BJ (cell line): ENCODE measurements at regions not wholly inside any gene's neighbourhood (a gene's known extent, or its start where the extent isn't known, plus 50 kb on each side); places are given as distances from the start of the nearest gene placed in this dataset.

Experiments
- CTCF ChIA-PET: fragments of 350-600 bp; formaldehyde crosslinking; extraction: SDS; loops from one replicate; lab custom pipeline; 2021; ENCODE audit warnings: antibody characterized with exemption, inconsistent platforms; lab: Yijun Ruan, JAX
- POLR2A ChIA-PET: fragments of 300-600 bp; sonication (Branson Sonifier 250); formaldehyde crosslinking; extraction: SDS; loops from one replicate; lab custom pipeline; 2021; ENCODE audit warnings: antibody characterized with exemption; lab: Charles Lee
- DNase-seq: peaks from one replicate; pipeline ENCODE4 v3.0.0-alpha.2; 2011; ENCODE audit warnings: low read depth
- H3K27me3 ChIP-seq: 2 replicates; pipeline ENCODE4 v1.6.0; 2011; ENCODE audit warnings: low read length; ENCODE audit not compliant: control insufficient read depth, insufficient read depth
- H3K36me3 ChIP-seq: 2 replicates; pipeline ENCODE4 v1.5.1; 2011; ENCODE audit warnings: low read length; ENCODE audit not compliant: control insufficient read depth, insufficient read depth
- H3K4me3 ChIP-seq: 2 replicates; pipeline ENCODE4 v1.5.1; 2011; ENCODE audit warnings: low read depth, mild to moderate bottlenecking, control low read depth, low read length
- TF ChIP-seq, protein P1 (sequence below): IDR thresholded peaks from 2 replicates; pipeline ENCODE4 v1.5.1; 2011; ENCODE audit warnings: low read depth, mild to moderate bottlenecking, control low read depth, inconsistent platforms, low read length, moderate library complexity; ENCODE audit not compliant: insufficient read depth

DNA sequence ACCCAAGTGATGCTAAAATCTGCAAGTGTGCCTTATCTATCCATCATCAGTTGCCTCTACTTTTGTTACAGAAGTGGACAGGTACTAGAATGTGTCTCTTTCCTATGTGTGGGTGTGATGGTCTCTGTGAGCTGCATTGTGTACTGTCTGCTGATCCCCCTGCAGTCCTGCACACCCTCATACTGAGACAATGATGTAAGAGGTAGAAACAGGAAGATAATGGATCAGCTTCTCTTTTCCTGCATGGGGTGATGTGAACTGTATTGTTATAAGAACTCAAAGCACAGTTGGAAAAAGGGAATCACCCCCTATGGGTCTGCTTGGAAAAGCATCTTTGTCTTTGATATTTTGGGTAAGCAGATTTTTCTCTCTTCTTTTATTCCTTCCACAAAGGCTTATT lies 537.6 kb upstream of the CDH2 start:
- Histone ChIP-seq H3K4me3 (no peak overlapping the region), H3K27me3 (no peaks in the 10 kb centered on the region), H3K36me3 (no peaks in the 10 kb centered on the region)
- TF ChIP-seq, protein P1, sequence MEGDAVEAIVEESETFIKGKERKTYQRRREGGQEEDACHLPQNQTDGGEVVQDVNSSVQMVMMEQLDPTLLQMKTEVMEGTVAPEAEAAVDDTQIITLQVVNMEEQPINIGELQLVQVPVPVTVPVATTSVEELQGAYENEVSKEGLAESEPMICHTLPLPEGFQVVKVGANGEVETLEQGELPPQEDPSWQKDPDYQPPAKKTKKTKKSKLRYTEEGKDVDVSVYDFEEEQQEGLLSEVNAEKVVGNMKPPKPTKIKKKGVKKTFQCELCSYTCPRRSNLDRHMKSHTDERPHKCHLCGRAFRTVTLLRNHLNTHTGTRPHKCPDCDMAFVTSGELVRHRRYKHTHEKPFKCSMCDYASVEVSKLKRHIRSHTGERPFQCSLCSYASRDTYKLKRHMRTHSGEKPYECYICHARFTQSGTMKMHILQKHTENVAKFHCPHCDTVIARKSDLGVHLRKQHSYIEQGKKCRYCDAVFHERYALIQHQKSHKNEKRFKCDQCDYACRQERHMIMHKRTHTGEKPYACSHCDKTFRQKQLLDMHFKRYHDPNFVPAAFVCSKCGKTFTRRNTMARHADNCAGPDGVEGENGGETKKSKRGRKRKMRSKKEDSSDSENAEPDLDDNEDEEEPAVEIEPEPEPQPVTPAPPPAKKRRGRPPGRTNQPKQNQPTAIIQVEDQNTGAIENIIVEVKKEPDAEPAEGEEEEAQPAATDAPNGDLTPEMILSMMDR: no peak
- CTCF ChIA-PET: no interaction called here
- no peak for DNase-seq
- POLR2A ChIA-PET: no interaction called here

DNA sequence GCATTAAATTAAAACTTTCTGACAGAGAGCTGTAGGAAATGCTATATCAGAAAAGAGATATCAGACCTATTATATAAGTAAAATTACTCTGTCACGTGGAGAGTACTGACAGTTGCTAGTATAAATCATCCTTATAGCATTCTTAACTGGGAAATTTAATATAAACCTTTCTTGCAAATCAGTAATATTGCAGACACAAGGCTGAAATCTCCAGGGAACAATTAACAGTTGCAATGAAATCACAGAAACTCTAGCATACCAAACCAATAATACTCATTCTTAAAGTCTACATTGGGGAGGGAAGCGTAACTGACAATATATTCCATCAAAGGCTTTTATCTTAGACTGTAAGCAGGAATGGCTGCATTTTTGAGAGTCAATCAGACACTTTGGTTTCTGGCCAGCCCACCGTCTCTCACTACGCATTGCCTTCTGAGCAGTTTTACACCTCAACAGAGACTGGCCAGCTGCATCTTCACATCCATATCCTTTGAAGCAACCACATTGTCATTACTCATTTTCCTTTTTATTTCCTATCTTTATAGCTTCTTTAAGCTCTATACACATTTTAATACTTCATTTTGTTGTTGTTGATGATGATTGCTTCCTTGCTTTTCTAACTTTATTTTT lies 536.0 kb upstream of the CDH2 start:
- ChIA-PET POLR2A (no interaction called here), CTCF (no interaction called here)
- Histone ChIP-seq H3K36me3 (no peaks in the 10 kb centered on the region), H3K27me3 (no peaks in the 10 kb centered on the region), H3K4me3 (no peak overlapping the region)
- TF ChIP-seq, protein P1: no peak
- no peak for DNase-seq

DNA sequence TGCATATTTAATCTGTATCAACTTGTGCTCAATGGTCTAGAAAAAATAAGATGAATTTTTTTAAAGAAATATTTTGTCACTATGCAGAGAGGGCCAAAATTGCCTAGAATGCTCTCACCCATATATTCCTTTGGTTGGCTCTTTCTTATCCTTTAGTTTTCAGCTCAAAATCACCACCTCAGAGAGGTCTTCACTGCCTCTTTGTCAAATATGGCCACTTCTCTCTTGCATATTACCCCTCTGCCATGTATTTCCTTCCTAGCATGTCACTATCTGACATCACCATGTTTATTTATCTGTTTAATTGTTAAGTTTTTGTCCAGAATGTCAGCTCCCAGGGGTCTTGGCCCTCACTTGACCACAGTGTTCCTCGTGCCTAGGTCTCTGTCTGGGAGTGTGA lies 535.2 kb upstream of the CDH2 start:
- POLR2A ChIA-PET: no interaction called here
- TF ChIP-seq, protein P1: no peak
- Histone ChIP-seq H3K4me3 (no peak overlapping the region), H3K36me3 (no peaks in the 10 kb centered on the region), H3K27me3 (no peaks in the 10 kb centered on the region)
- CTCF ChIA-PET: no interaction called here
- no peak for DNase-seq

DNA sequence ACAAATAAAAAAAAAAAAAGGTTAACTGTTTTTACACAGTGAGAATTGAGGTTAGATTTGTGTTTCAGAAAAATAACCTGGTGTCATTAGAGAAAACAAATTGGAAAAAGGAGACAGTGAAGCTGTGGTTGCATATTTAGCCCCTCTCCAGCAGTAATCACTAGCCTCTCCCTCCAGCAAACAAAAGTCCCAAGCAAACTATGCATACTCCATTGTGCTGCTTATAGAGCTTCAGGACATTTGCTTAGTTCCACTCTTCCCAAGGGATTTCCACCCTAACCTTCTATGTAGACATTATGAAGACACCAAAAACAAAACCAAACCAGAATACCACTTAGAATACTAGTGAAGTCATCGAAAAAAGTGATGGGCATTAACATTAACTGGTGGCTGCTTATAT lies 534.2 kb upstream of the CDH2 start:
- CTCF ChIA-PET: no interaction called here
- POLR2A ChIA-PET: no interaction called here

DNA sequence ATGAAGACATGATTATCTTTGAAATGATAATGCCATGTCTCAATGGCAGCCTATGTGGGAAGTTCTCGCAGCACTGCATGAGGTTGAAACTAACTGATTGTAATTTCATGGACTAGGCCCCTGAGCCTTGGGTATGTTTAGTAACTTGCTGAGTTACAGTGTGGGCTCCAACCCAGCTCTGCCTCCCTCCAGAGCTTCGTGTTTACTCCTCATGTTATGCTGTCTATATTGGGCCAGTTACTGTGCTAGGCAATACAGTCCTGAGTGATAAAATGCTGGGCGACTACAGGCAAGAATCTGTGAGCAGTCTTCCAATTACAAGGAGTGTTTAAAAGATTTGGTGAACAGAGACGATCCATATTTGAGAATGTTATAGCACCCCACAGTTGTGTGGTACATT lies 530.1 kb upstream of the CDH2 start:
- Histone ChIP-seq H3K36me3 (no peaks in the 10 kb centered on the region), H3K27me3 (no peaks in the 10 kb centered on the region), H3K4me3 (no peak overlapping the region)
- DNase-seq: no peak
- POLR2A ChIA-PET: no interaction called here
- TF ChIP-seq, protein P1: no peak
- CTCF ChIA-PET: no interaction called here

More for the DNA sequence above, 534.2 kb upstream of the CDH2 start:
- no peak for DNase-seq
- Histone ChIP-seq H3K27me3 (no peaks in the 10 kb centered on the region), H3K4me3 (no peak overlapping the region), H3K36me3 (no peaks in the 10 kb centered on the region)
- TF ChIP-seq, protein P1: no peak
